HAP-1 (cell line): ENCODE measurements at regions not wholly inside any gene's neighbourhood (a gene's known extent, or its start where the extent isn't known, plus 50 kb on each side); places are given as distances from the start of the nearest gene placed in this dataset.
A peak's percentile ranks its signal among the peaks of the same experiment; 100 is the strongest.
"Not testable (repeated sequence)": the region's sequence is repeated elsewhere in the genome, so short reads cannot be mapped to it uniquely, and the experiment has no call there.

Experiments
- DNase-seq, 2 experiments: peaks; one replicate each; pipeline ENCODE4 v3.0.0-alpha.2; 2016 to 2020; ENCODE audit warnings: low spot score in 2 of 2
- H3K27me3 ChIP-seq: fragments of 250-450 bp; sonication (Bioruptor Pico); 2 replicates; pipeline ENCODE4 v1.5.1; 2020; ENCODE audit warnings: low read depth, mild to moderate bottlenecking, moderate library complexity
- H3K36me3 ChIP-seq: fragments of 250-450 bp; sonication (Bioruptor Pico); replicated peaks from 2 replicates; pipeline ENCODE4 v1.5.1; 2020; ENCODE audit warnings: mild to moderate bottlenecking
- H3K4me1 ChIP-seq: fragments of 250-450 bp; sonication (Bioruptor Pico); 2 replicates; pipeline ENCODE4 v1.5.1; 2020; ENCODE audit warnings: mild to moderate bottlenecking
- H3K4me3 ChIP-seq: fragments of 250-450 bp; sonication (Bioruptor Pico); 2 replicates; pipeline ENCODE4 v1.5.1; 2020; ENCODE audit warnings: mild to moderate bottlenecking, moderate library complexity
- H3K9me3 ChIP-seq: fragments of 250-450 bp; sonication (Bioruptor Pico); 2 replicates; pipeline ENCODE4 v1.5.1; 2020; ENCODE audit warnings: mild to moderate bottlenecking, moderate library complexity
- in situ Hi-C: fragments of 300-500 bp; cut with MboI; formaldehyde crosslinking; loops from 3 replicates; pipeline ENCODE4 v1.14.3; 2020; ENCODE audit warnings: low sequenced_read_pairs, inconsistent platforms, mixed read lengths

GRCh38 chr3:81339040-81339845 lies 422.2 kb downstream of the GBE1 start:
- H3K9me3 ChIP-seq: no peaks in the 10 kb centered on the region
- H3K4me1 ChIP-seq: no peaks in the 10 kb centered on the region
- in situ Hi-C loops: no loop called here
- H3K36me3 ChIP-seq: no peaks in the 10 kb centered on the region
- peak in 1 of 2 experiments; percentile 40 for DNase-seq
- H3K27me3 ChIP-seq: no peaks in the 10 kb centered on the region
- H3K4me3 ChIP-seq: no peak overlapping the region

- in situ Hi-C loops: no loop called here
- no peak overlapping the region for H3K4me3 ChIP-seq
Observed at GRCh38 chr3:81336470-81336869, 425.0 kb downstream of the GBE1 start.

GRCh38 chr3:81329835-81330234 lies 431.6 kb downstream of the GBE1 start:
- H3K27me3 ChIP-seq, H3K4me1 ChIP-seq, in situ Hi-C loops, DNase-seq, H3K4me3 ChIP-seq, H3K9me3 ChIP-seq, H3K36me3 ChIP-seq: not testable (repeated sequence)

More at GRCh38 chr3:81336470-81336869, 425.0 kb downstream of the GBE1 start:
- Histone ChIP-seq H3K36me3 (no peaks in the 10 kb centered on the region), H3K9me3 (no peaks in the 10 kb centered on the region), H3K27me3 (no peaks in the 10 kb centered on the region), H3K4me1 (no peaks in the 10 kb centered on the region)
- no peak for DNase-seq

- no peak for DNase-seq
- no peaks in the 10 kb centered on the region for H3K4me1 ChIP-seq
- peaks cover 2% of the 10 kb centered on the region; the same call in 1 of the 2 replicates for H3K27me3 ChIP-seq
- no peaks in the 10 kb centered on the region for H3K36me3 ChIP-seq
- no peaks in the 10 kb centered on the region for H3K9me3 ChIP-seq
- no peak overlapping the region for H3K4me3 ChIP-seq
- in situ Hi-C loops: no loop called here
Observed at GRCh38 chr3:81326245-81326644, 435.2 kb downstream of the GBE1 start.

GRCh38 chr3:81320862-81321261 lies 440.6 kb downstream of the GBE1 start:
- peaks cover 3% of the 10 kb centered on the region; the same call in 1 of the 2 replicates for H3K27me3 ChIP-seq
- H3K4me1 ChIP-seq: no peaks in the 10 kb centered on the region
- in situ Hi-C loops: no loop called here
- DNase-seq: no peak
- no peak overlapping the region for H3K4me3 ChIP-seq
- no peaks in the 10 kb centered on the region for H3K36me3 ChIP-seq
- H3K9me3 ChIP-seq: no peaks in the 10 kb centered on the region

GRCh38 chr3:81315030-81315429 lies 446.4 kb downstream of the GBE1 start:
- no peaks in the 10 kb centered on the region for H3K4me1 ChIP-seq
- H3K36me3 ChIP-seq: no peaks in the 10 kb centered on the region
- in situ Hi-C loops: no loop called here
- DNase-seq: no peak
- H3K9me3 ChIP-seq: no peaks in the 10 kb centered on the region
- H3K4me3 ChIP-seq: no peak overlapping the region
- H3K27me3 ChIP-seq: no peaks in the 10 kb centered on the region

- Histone ChIP-seq H3K4me1 (no peaks in the 10 kb centered on the region), H3K27me3 (no peaks in the 10 kb centered on the region; the same call in 1 of the 2 replicates), H3K9me3 (no peaks in the 10 kb centered on the region), H3K36me3 (no peaks in the 10 kb centered on the region), H3K4me3 (no peak overlapping the region)
- in situ Hi-C loops: no loop called here
- no peak for DNase-seq
Observed at GRCh38 chr3:81311321-81311720, 450.1 kb downstream of the GBE1 start.

GRCh38 chr3:81308306-81308705 lies 453.1 kb downstream of the GBE1 start:
- in situ Hi-C loops: no loop called here
- DNase-seq: no peak
- H3K4me3 ChIP-seq: no peak overlapping the region
- H3K27me3 ChIP-seq: no peaks in the 10 kb centered on the region; the same call in 1 of the 2 replicates
- no peaks in the 10 kb centered on the region for H3K36me3 ChIP-seq
- no peaks in the 10 kb centered on the region for H3K9me3 ChIP-seq
- no peaks in the 10 kb centered on the region for H3K4me1 ChIP-seq

- no peaks in the 10 kb centered on the region for H3K36me3 ChIP-seq
- H3K27me3 ChIP-seq: no peaks in the 10 kb centered on the region; the same call in 1 of the 2 replicates
- H3K4me1 ChIP-seq: peaks cover 2% of the 10 kb centered on the region
- no peak overlapping the region for H3K4me3 ChIP-seq
- H3K9me3 ChIP-seq: no peaks in the 10 kb centered on the region
- in situ Hi-C loops: no loop called here
- DNase-seq: no peak
Observed at GRCh38 chr3:81307221-81307620, 454.2 kb downstream of the GBE1 start.

- no peak for DNase-seq
- Histone ChIP-seq H3K36me3 (no peaks in the 10 kb centered on the region), H3K27me3 (no peaks in the 10 kb centered on the region), H3K9me3 (no peaks in the 10 kb centered on the region), H3K4me3 (no peak overlapping the region), H3K4me1 (peaks cover 15% of the 10 kb centered on the region)
- in situ Hi-C loops: no loop called here
Observed at GRCh38 chr3:81303321-81303720, 458.1 kb downstream of the GBE1 start.

- DNase-seq: peak; percentile 53 to 70
- in situ Hi-C loops: no loop called here
- peaks cover 15% of the 10 kb centered on the region for H3K4me1 ChIP-seq
Observed at GRCh38 chr3:81302045-81302444, 459.4 kb downstream of the GBE1 start.

GRCh38 chr3:81301230-81301629 lies 460.2 kb downstream of the GBE1 start:
- H3K9me3 ChIP-seq: no peaks in the 10 kb centered on the region
- no peak overlapping the region for H3K4me3 ChIP-seq
- no peaks in the 10 kb centered on the region for H3K27me3 ChIP-seq
- in situ Hi-C loops: no loop called here
- peaks cover 15% of the 10 kb centered on the region for H3K4me1 ChIP-seq
- no peak for DNase-seq
- H3K36me3 ChIP-seq: no peaks in the 10 kb centered on the region

More at GRCh38 chr3:81302045-81302444, 459.4 kb downstream of the GBE1 start:
- H3K4me3 ChIP-seq: no peak overlapping the region
- no peaks in the 10 kb centered on the region for H3K27me3 ChIP-seq
- no peaks in the 10 kb centered on the region for H3K36me3 ChIP-seq
- H3K9me3 ChIP-seq: no peaks in the 10 kb centered on the region

- peaks cover 15% of the 10 kb centered on the region for H3K4me1 ChIP-seq
- H3K27me3 ChIP-seq: no peaks in the 10 kb centered on the region
- no peak overlapping the region for H3K4me3 ChIP-seq
- no peaks in the 10 kb centered on the region for H3K36me3 ChIP-seq
- no peaks in the 10 kb centered on the region for H3K9me3 ChIP-seq
- no peak for DNase-seq
- in situ Hi-C loops: no loop called here
Observed at GRCh38 chr3:81300324-81300927, 461.0 kb downstream of the GBE1 start.

- no peak for DNase-seq
- in situ Hi-C loops: no loop called here
- H3K9me3 ChIP-seq: no peaks in the 10 kb centered on the region
Observed at GRCh38 chr3:81299481-81299880, 462.0 kb downstream of the GBE1 start.

More at GRCh38 chr3:81299481-81299880, 462.0 kb downstream of the GBE1 start:
- Histone ChIP-seq H3K36me3 (no peaks in the 10 kb centered on the region), H3K4me1 (peaks cover 15% of the 10 kb centered on the region), H3K27me3 (no peaks in the 10 kb centered on the region), H3K4me3 (no peak overlapping the region)
